Thyroid gland (tissue), 4 donors: ENCODE measurements at regions not wholly inside any gene's neighbourhood (a gene's known extent, or its start where the extent isn't known, plus 50 kb on each side); places are given as distances from the start of the nearest gene placed in this dataset.

Source experiments
- DNase-seq, 2 donors: peaks; one replicate each; pipeline ENCODE4 v3.0.0-alpha.2; 2019
- H3K27ac ChIP-seq, 3 donors: fragments of 200-600 bp; sonication (generic); 1 replicate in 2 of 3; 2 replicates in 1 of 3; pipeline ENCODE4 v1.5.1; 2016 to 2019; ENCODE audit warnings: mild to moderate bottlenecking in 1 of 3, moderate library complexity in 1 of 3
- H3K27me3 ChIP-seq: fragments of 200-600 bp; sonication (generic); one replicate; pipeline ENCODE4 v1.5.1; 2019
- H3K36me3 ChIP-seq, 2 donors: fragments of 200-600 bp; sonication (generic); one replicate each; pipeline ENCODE4 v1.5.1; 2016 to 2019
- H3K4me1 ChIP-seq, 2 donors: fragments of 200-600 bp; sonication (generic); one replicate each; pipeline ENCODE4 v1.5.1; 2017 to 2019
- H3K4me3 ChIP-seq, 3 donors: fragments of 200-600 bp; sonication (generic); replicated peaks in 1 of 3; 1 replicate in 2 of 3; 2 replicates in 1 of 3; pipeline ENCODE4 v1.5.1; 2016; ENCODE audit warnings: mild to moderate bottlenecking in 1 of 3
- H3K9me3 ChIP-seq: fragments of 200-600 bp; sonication (generic); one replicate; pipeline ENCODE4 v1.5.1; 2017
- POLR2A ChIP-seq, 2 donors: fragments of 450-650 bp; IDR thresholded peaks; one replicate each; pipeline ENCODE4 v1.6.1; 2017; ENCODE audit warnings: antibody characterized with exemption in 2 of 2, mild to moderate bottlenecking in 2 of 2, moderate library complexity in 1 of 2
- WGBS, 2 donors: methylation state at CpG; one replicate each; pipeline ENCODE4 v1.1.5; 2017; 5-methylcytosine and 5-hydroxymethylcytosine counted together
- intact Hi-C: fragments of 100-400 bp; cut with DNase I; formaldehyde crosslinking; loops from one replicate; pipeline ENCODE4 v1.15.1; 2023
- TF ChIP-seq, protein P1 (sequence below), 6 experiments: fragments of 200-600 bp in 3 of 6; fragments of 450-650 bp in 3 of 6; sonication (generic) in 3 of 6; IDR thresholded peaks; one replicate each; pipeline ENCODE4 v1.5.1; 2016 to 2019; ENCODE audit warnings: antibody characterized with exemption in 6 of 6, mild to moderate bottlenecking in 2 of 6, inconsistent platforms in 1 of 6, moderate library complexity in 1 of 6

DNA sequence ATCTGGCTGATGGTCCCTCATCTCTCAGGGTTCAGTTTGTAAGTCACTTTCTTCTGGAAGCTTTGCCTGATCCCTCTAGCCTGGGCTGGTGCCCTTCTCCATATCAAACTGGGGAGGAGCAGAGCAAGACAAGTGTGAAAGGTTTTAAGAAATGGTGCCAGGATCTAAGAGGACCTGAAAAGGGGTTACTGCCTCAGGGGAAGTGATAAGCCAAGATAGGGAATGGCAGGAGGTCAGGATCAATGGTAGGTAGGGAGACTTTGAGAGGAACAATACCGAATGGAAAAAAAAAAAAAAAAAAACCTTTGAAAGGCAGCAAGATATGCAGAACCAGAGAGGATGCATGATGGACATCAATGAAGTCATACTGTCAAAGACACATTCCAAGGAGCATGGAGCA lies 67.5 kb upstream of the TLR4 start:
- intact Hi-C loops = loop anchor here (10.0 kb wide), 1 partner anchor 58 kb away; no protein-coding TSS in a partner anchor
- TF ChIP-seq POLR2A (IDR thresholded peaks at IDR 0.05) = no peak
- TF ChIP-seq, protein P1, sequence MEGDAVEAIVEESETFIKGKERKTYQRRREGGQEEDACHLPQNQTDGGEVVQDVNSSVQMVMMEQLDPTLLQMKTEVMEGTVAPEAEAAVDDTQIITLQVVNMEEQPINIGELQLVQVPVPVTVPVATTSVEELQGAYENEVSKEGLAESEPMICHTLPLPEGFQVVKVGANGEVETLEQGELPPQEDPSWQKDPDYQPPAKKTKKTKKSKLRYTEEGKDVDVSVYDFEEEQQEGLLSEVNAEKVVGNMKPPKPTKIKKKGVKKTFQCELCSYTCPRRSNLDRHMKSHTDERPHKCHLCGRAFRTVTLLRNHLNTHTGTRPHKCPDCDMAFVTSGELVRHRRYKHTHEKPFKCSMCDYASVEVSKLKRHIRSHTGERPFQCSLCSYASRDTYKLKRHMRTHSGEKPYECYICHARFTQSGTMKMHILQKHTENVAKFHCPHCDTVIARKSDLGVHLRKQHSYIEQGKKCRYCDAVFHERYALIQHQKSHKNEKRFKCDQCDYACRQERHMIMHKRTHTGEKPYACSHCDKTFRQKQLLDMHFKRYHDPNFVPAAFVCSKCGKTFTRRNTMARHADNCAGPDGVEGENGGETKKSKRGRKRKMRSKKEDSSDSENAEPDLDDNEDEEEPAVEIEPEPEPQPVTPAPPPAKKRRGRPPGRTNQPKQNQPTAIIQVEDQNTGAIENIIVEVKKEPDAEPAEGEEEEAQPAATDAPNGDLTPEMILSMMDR (IDR thresholded peaks at IDR 0.05) = no peak
- no peaks in the 10 kb centered on the region for H3K9me3 ChIP-seq
- no peak for DNase-seq
- WGBS, 2 donors = 68 to 77% methylated on average over 1 of the region's 1 CpG
- no peaks in the 10 kb centered on the region for H3K4me1 ChIP-seq
- no peak overlapping the region for H3K4me3 ChIP-seq
- no peaks in the 10 kb centered on the region for H3K36me3 ChIP-seq
- H3K27ac ChIP-seq = no peak overlapping the region
- no peaks in the 10 kb centered on the region for H3K27me3 ChIP-seq

DNA sequence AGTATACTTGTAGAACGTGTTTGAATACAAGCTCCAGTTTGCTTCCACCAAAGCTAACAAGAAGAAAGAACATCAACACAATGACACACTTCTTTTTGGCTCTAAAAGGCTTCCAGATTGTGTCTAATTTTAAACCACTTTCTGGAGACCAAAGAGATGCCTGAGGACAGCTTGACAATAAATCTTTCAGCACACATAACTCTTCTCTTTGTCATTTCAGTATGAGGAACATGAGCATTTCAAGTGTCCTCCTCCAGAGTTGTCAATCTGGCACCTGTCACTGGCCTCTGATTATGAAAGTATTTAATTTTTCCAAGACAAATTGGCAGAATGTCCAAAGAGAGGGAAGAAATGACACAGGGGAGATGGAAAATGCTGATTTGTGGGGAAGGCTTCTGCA lies 79.0 kb upstream of the TLR4 start:
- no peaks in the 10 kb centered on the region for H3K4me1 ChIP-seq
- WGBS, 2 donors = 76 to 88% methylated on average over 1 of the region's 1 CpG
- intact Hi-C loops = no loop called here
- H3K27me3 ChIP-seq = no peaks in the 10 kb centered on the region
- no peak overlapping the region for H3K27ac ChIP-seq
- DNase-seq = no peak
- no peak overlapping the region for H3K4me3 ChIP-seq
- H3K9me3 ChIP-seq = no peaks in the 10 kb centered on the region
- TF ChIP-seq, protein P1 (IDR thresholded peaks at IDR 0.05) = no peak
- no peak for TF ChIP-seq POLR2A (IDR thresholded peaks at IDR 0.05)
- H3K36me3 ChIP-seq = no peaks in the 10 kb centered on the region

DNA sequence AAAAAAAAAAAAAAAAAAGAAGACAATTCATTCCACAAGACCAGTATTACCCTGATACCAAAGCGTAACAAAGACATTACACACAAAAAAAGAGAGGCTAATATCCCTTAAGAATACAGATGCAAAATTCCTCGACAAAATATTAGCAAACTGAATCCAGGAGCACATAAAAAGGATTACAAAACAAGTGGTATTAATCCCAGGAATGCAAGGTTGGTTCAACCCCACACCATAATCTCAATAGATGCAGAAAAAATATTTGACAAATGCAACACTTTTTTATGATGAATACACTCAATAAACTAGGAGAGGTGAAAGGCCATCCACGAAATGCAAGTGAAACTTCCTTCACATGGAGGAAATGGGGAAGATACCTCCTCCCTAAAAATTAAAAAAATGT lies 80.1 kb upstream of the TLR4 start:
- H3K9me3 ChIP-seq = no peaks in the 10 kb centered on the region
- no peaks in the 10 kb centered on the region for H3K27me3 ChIP-seq
- no peak for DNase-seq
- no peak overlapping the region for H3K27ac ChIP-seq
- WGBS, 2 donors = 64 to 73% methylated on average over 3 of the region's 3 CpGs
- TF ChIP-seq, protein P1 (IDR thresholded peaks at IDR 0.05) = no peak
- no peak for TF ChIP-seq POLR2A (IDR thresholded peaks at IDR 0.05)
- H3K4me1 ChIP-seq = no peaks in the 10 kb centered on the region
- intact Hi-C loops = no loop called here
- H3K36me3 ChIP-seq = no peaks in the 10 kb centered on the region
- H3K4me3 ChIP-seq = no peak overlapping the region

DNA sequence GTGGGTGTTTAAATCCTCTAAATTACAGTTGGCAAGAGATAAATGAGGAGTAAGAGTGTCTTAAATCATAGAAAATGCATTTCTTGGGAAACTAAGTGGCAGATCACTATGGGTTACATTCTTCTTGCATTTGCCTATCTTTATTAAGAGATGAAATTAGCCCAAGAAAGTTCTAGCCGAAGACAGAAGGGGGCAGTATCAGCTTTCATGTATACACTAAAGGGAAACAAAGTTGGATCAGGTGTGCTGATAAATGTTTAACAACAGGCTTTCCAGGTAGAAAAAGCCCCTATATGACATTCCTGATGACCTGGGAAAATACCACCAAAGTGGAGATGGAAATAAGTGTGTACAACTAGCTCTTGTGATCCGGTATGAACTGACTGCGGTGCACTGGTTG lies 81.9 kb upstream of the TLR4 start:
- intact Hi-C loops = no loop called here
- WGBS, 2 donors = 89 to 90% methylated on average over 3 of the region's 3 CpGs

DNA sequence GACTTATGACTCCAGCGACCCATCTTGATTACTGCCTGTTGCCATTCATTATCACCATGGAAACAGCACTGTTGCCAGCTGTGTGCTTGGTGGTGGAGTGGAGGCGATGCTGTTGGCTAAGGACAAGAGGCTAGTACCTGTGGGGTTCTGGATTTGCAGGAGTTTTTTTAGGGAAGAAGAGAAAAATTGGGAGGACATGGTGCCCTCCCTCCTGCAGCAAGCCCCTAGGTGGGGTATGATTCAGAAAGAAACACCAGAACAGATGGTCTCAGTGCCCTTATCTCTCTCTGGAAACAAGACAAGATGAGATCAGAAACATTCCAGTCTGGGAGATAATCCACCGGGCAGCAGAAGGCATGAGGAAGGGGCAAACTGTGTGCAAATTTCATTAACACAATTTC lies 87.8 kb upstream of the TLR4 start:
- TF ChIP-seq, protein P1 (IDR thresholded peaks at IDR 0.05) = no peak
- no peak for TF ChIP-seq POLR2A (IDR thresholded peaks at IDR 0.05)
- Histone ChIP-seq H3K4me1 (no peaks in the 10 kb centered on the region), H3K36me3 (no peaks in the 10 kb centered on the region), H3K9me3 (no peaks in the 10 kb centered on the region), H3K4me3 (no peak overlapping the region), H3K27ac (no peak overlapping the region), H3K27me3 (no peaks in the 10 kb centered on the region)
- 41 to 42% methylated on average over 3 of the region's 3 CpGs for WGBS, 2 donors
- no peak for DNase-seq
- intact Hi-C loops = no loop called here

More for the DNA sequence above, 81.9 kb upstream of the TLR4 start:
- H3K4me3 ChIP-seq = no peak overlapping the region
- TF ChIP-seq, protein P1 (IDR thresholded peaks at IDR 0.05) = no peak
- TF ChIP-seq POLR2A (IDR thresholded peaks at IDR 0.05) = no peak
- H3K4me1 ChIP-seq = no peaks in the 10 kb centered on the region
- DNase-seq = no peak
- no peaks in the 10 kb centered on the region for H3K36me3 ChIP-seq
- no peaks in the 10 kb centered on the region for H3K9me3 ChIP-seq
- no peak overlapping the region for H3K27ac ChIP-seq
- H3K27me3 ChIP-seq = no peaks in the 10 kb centered on the region
